Brain microvascular endothelial cell (primary cell): ENCODE measurements at regions not wholly inside any gene's neighbourhood (a gene's known extent, or its start where the extent isn't known, plus 50 kb on each side); places are given as distances from the start of the nearest gene placed in this dataset.

Experiments used
- DNase-seq: peaks from one replicate; pipeline ENCODE4 v3.0.0-alpha.2; 2020
- H3K27ac ChIP-seq: fragments of 250-450 bp; sonication (Bioruptor Pico); 2 replicates; pipeline ENCODE4 v1.5.1; 2020; ENCODE audit warnings: mild to moderate bottlenecking, moderate library complexity
- H3K27me3 ChIP-seq: fragments of 250-450 bp; sonication (Bioruptor Pico); replicated peaks from 2 replicates; pipeline ENCODE4 v1.5.1; 2020; ENCODE audit warnings: mild to moderate bottlenecking
- H3K36me3 ChIP-seq: fragments of 250-450 bp; sonication (Bioruptor Pico); replicated peaks from 2 replicates; pipeline ENCODE4 v1.5.1; 2020; ENCODE audit warnings: mild to moderate bottlenecking
- H3K4me3 ChIP-seq: 2 replicates; pipeline ENCODE4 v1.5.1; 2011; ENCODE audit warnings: low read depth, mild to moderate bottlenecking, control low read depth, low read length, moderate library complexity
- in situ Hi-C: cut with HindIII; loops from 2 replicates; pipeline ENCODE4 v1.10.0; 2017; ENCODE audit warnings: low sequenced_read_pairs, low pct_ligation_motif_present
- TF ChIP-seq, protein P1 (sequence below): IDR thresholded peaks from 2 replicates; pipeline ENCODE4 v1.5.1; 2011; ENCODE audit warnings: low read depth, mild to moderate bottlenecking, moderate library complexity, low read length, control low read depth, inconsistent platforms; ENCODE audit errors: missing control alignments

DNA sequence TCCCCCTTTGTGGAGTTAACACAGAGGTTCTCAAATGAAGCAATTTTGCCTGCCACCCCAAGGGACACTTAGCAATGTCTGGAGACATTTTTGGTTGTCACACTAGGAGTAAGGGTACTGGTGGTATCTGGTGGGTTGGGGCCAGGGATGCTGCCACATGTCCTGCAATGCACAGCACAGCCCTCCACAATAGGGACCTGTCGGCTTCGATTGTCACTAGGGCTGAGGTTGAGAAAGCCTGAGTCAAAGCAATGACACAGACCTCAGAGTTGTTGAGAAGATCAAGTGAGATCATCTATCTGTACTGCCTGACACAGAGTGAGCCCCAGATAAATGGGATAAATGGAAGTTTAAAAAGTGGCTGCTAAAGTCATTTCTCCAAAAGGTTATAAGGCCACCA is 249.2 kb upstream of the KLF4 start:
- peak overlapping the region; percentile 66 for H3K27ac ChIP-seq
- H3K4me3 ChIP-seq = no peak overlapping the region
- in situ Hi-C loops = no loop called here
- H3K27me3 ChIP-seq = no peaks in the 10 kb centered on the region
- no peaks in the 10 kb centered on the region for H3K36me3 ChIP-seq
- TF ChIP-seq, protein P1, sequence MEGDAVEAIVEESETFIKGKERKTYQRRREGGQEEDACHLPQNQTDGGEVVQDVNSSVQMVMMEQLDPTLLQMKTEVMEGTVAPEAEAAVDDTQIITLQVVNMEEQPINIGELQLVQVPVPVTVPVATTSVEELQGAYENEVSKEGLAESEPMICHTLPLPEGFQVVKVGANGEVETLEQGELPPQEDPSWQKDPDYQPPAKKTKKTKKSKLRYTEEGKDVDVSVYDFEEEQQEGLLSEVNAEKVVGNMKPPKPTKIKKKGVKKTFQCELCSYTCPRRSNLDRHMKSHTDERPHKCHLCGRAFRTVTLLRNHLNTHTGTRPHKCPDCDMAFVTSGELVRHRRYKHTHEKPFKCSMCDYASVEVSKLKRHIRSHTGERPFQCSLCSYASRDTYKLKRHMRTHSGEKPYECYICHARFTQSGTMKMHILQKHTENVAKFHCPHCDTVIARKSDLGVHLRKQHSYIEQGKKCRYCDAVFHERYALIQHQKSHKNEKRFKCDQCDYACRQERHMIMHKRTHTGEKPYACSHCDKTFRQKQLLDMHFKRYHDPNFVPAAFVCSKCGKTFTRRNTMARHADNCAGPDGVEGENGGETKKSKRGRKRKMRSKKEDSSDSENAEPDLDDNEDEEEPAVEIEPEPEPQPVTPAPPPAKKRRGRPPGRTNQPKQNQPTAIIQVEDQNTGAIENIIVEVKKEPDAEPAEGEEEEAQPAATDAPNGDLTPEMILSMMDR = no peak
- DNase-seq = peak; percentile 27

DNA sequence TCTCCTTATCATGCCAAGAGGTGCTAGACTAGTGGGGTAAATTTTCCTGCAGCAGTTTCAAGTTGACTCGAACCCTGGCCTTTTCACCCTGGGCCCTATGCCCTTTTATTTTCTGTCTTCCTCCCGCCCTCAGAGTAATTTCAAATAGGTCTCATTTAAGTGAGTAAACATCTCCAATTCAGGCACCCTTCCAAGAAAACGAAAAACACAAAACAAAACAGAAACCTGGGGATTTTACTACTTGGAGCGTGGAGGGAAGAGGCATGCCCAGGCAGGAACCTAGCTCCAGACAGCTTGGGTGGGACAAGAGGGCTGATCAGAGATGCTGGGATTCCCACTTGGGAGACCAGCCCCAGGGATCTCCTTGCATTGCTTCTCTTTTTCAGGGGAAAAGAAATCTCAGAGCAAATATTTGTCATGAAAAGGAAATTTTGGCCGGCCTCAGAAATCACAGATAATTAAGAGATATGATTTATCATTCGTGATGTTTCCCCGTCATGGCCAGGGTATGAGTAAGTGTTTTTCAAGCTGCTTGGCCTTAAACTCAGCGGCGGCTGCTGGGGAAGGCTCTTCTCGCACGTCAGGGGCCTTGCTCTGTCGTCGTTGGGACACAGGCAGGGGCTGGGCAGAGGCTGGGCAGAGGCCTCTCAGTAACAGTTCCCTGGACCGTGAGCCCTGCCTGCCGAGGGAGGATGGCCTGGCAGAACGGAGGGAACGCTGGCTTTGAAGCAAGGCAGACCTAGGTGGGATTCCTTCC is 248.6 kb upstream of the KLF4 start:
- in situ Hi-C loops = no loop called here
- H3K4me3 ChIP-seq = no peak overlapping the region
- peak overlapping the region; percentile 66 for H3K27ac ChIP-seq
- no peaks in the 10 kb centered on the region for H3K36me3 ChIP-seq
- no peaks in the 10 kb centered on the region for H3K27me3 ChIP-seq
- DNase-seq = peak; percentile 61
- TF ChIP-seq, protein P1 = no peak

DNA sequence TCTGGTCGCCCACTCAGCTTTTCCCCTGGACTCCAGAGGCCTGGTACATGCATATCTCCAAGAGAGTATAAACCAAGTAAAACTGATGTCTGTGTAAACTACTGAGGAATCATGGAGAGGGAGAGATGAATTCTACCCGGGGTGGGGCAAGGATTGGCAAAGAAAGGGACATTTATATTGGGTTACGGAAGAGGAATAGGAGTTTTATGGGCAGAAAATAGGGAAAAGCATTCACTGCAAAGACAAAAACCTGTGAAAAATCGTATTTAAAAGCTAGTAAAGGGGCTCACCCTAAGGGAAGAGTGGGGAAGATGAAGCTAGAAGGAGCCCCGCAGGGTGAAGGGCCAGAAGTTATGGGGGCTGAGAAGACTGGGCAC is 248.0 kb upstream of the KLF4 start:
- DNase-seq = no peak
- H3K4me3 ChIP-seq = no peak overlapping the region
- H3K36me3 ChIP-seq = no peaks in the 10 kb centered on the region
- TF ChIP-seq, protein P1 = no peak
- H3K27ac ChIP-seq = no peak overlapping the region
- in situ Hi-C loops = no loop called here
- no peaks in the 10 kb centered on the region for H3K27me3 ChIP-seq

DNA sequence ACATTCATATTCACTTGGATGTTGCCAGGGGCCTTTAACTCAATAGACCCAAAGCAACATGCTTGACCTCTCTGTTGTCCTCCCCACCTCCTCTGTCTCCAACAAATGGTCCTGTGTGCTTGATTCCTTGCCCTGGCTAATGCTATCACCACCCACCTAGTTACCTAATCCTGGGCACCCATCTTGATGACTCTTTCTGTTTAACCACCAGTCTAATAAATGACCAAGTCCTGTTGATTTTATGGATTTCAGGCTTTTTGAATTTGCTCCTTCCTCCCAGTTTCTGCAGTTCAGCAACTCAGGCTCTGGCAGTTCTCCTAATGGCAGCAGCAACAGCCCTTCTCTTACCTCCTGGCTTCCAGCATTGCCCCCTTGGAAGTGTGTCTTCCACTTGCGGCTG is 246.3 kb upstream of the KLF4 start:
- Histone ChIP-seq H3K27ac (no peak overlapping the region), H3K4me3 (no peak overlapping the region), H3K36me3 (no peaks in the 10 kb centered on the region), H3K27me3 (no peaks in the 10 kb centered on the region)
- TF ChIP-seq, protein P1 = no peak
- DNase-seq = no peak
- in situ Hi-C loops = no loop called here

DNA sequence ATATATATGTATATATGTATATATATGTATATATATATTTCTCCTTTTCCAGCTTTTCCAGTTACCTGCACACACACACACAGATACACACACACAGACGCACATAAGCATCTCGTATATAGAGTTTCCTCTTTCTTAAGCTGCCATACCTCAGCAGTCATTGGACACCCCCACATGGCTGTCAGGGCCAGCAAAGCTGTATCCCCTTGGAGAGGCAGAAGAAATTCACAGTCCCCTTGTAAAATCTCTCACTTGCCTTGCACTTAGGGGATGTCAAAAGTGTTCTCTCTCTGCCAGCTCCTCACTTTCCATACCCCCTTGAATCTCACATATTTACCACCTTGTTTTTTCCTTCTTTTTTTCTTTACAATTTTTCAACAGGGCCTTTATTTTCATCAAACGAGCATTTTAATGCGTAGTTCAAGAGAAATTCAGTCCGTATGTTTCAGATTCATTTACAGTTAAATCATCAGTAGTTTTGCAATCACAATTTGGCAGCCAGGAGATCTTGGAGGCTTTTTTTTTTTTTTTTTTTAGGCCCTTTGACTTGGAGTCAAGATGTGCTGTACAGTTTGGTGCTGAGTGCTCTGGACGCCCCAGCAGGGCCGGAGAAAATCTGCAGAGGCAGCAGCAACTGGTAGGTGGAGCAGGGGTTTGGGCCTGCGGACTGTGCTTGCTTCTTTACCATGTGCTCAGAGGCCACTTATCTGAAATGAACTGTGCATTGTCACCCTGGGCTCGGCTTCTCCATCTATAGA is 244.9 kb upstream of the KLF4 start:
- Histone ChIP-seq H3K27ac (no peak overlapping the region), H3K36me3 (no peaks in the 10 kb centered on the region), H3K27me3 (no peaks in the 10 kb centered on the region), H3K4me3 (no peak overlapping the region)
- TF ChIP-seq, protein P1 = no peak
- no peak for DNase-seq
- in situ Hi-C loops = no loop called here

DNA sequence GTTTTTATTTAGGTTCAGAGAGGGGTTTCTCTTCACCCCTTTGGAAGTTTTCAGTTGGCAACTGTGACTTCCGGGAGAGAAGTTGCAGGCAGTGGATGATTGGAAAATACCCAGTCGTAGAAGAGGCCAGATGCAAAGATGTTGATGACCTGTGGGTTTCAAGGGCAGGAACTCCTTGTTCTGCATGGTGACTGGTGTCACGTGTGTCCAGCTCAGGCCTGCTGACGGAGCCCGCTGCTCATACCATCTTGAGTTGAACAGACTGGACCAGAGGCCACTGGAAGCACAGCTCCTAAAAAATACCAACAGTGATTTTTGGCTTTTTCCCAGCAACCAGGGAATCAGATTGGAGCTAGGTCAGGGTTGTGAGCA is 243.9 kb upstream of the KLF4 start:
- Histone ChIP-seq H3K4me3 (no peak overlapping the region), H3K27me3 (no peaks in the 10 kb centered on the region), H3K36me3 (no peaks in the 10 kb centered on the region), H3K27ac (no peak overlapping the region)
- in situ Hi-C loops = no loop called here
- DNase-seq = no peak
- TF ChIP-seq, protein P1 = no peak
